EH (cell line): ENCODE measurements at regions not wholly inside any gene's neighbourhood (a gene's known extent, or its start where the extent isn't known, plus 50 kb on each side); places are given as distances from the start of the nearest gene placed in this dataset.
"Not testable (repeated sequence)": the region's sequence is repeated elsewhere in the genome, so short reads cannot be mapped to it uniquely, and the experiment has no call there.

ENCODE experiments used
- DNase-seq: peaks from one replicate; pipeline ENCODE4 v3.0.0-alpha.2; 2015; ENCODE audit warnings: low read depth

- DNase-seq = no peak
Observed at GRCh38 chr1:192906334-192906733, 97.5 kb downstream of the RGS2 start.

- DNase-seq = peak; percentile 29
Observed at GRCh38 chr1:192907545-192908243, 98.9 kb downstream of the RGS2 start.

GRCh38 chr1:192911896-192912656 lies 103.2 kb downstream of the RGS2 start:
- not testable (repeated sequence) for DNase-seq

GRCh38 chr1:192913683-192914082 lies 104.8 kb downstream of the RGS2 start:
- DNase-seq = no peak

- DNase-seq = no peak
Observed at GRCh38 chr1:192914092-192914491, 105.3 kb downstream of the RGS2 start.

GRCh38 chr1:192914696-192915095 lies 105.9 kb downstream of the RGS2 start:
- DNase-seq = no peak

- DNase-seq = no peak
Observed at GRCh38 chr1:192916021-192916420, 107.2 kb downstream of the RGS2 start.

- no peak for DNase-seq
Observed at GRCh38 chr1:192918259-192918658, 109.4 kb downstream of the RGS2 start.

GRCh38 chr1:192920412-192920811 lies 111.6 kb downstream of the RGS2 start:
- no peak for DNase-seq

GRCh38 chr1:192925609-192926008 lies 116.8 kb downstream of the RGS2 start:
- DNase-seq = no peak

- DNase-seq = no peak
Observed at GRCh38 chr1:192926736-192927135, 117.9 kb downstream of the RGS2 start.

GRCh38 chr1:192927496-192927895 lies 118.7 kb downstream of the RGS2 start:
- DNase-seq = no peak

- no peak for DNase-seq
Observed at GRCh38 chr1:192929597-192929996, 120.8 kb downstream of the RGS2 start.

GRCh38 chr1:192933744-192934143 lies 124.9 kb downstream of the RGS2 start:
- DNase-seq = no peak

GRCh38 chr1:192936313-192937018 lies 122.7 kb downstream of the UCHL5 start:
- DNase-seq = no peak

- DNase-seq = no peak
Observed at GRCh38 chr1:192937128-192937527, 122.0 kb downstream of the UCHL5 start.

- no peak for DNase-seq
Observed at GRCh38 chr1:192939440-192939839, 119.7 kb downstream of the UCHL5 start.

GRCh38 chr1:192940658-192941057 lies 118.5 kb downstream of the UCHL5 start:
- DNase-seq = no peak

GRCh38 chr1:192941722-192942411 lies 117.3 kb downstream of the UCHL5 start:
- DNase-seq = no peak

- no peak for DNase-seq
Observed at GRCh38 chr1:192943108-192943507, 116.1 kb downstream of the UCHL5 start.

GRCh38 chr1:192943522-192943921 lies 115.6 kb downstream of the UCHL5 start:
- DNase-seq = no peak

- no peak for DNase-seq
Observed at GRCh38 chr1:192945390-192946130, 113.6 kb downstream of the UCHL5 start.
